Endothelial cell of umbilical vein (primary cell): ENCODE measurements at regions not wholly inside any gene's neighbourhood (a gene's known extent, or its start where the extent isn't known, plus 50 kb on each side); places are given as distances from the start of the nearest gene placed in this dataset.

Experiments
- BruUV-seq: library from RNA; stranded (reverse); fragments of 400-500 nt; replicated peaks from 2 replicates; lab custom pipeline; 2021; lab: Mats Ljungman, UMichigan
- CTCF ChIA-PET: fragments of 300-600, 350-600 bp; sonication (Branson Sonifier 250); formaldehyde crosslinking; loops from one replicate; lab custom pipeline; 2021; ENCODE audit warnings: antibody characterized with exemption, inconsistent platforms; lab: Charles Lee
- POLR2A ChIA-PET: fragments of 300-600, 350-600 bp; sonication (Branson Sonifier 250); formaldehyde crosslinking; loops from one replicate; lab custom pipeline; 2021; ENCODE audit warnings: antibody characterized with exemption, inconsistent platforms; lab: Charles Lee
- DNase-seq: peaks from one replicate; pipeline ENCODE4 v3.0.0-alpha.2; 2011; ENCODE audit warnings: low read depth, low spot score
- FAIRE-seq: peaks from 2 replicates; lab custom pipeline; 2011; peaks lifted over from hg19 to GRCh38; lab: Jason Lieb, UNC
- H2AFZ ChIP-seq: 2 replicates; pipeline ENCODE4 v1.6.0; 2012; ENCODE audit warnings: low read depth, low read length, control low read depth, inconsistent platforms
- H3K27ac ChIP-seq: 2 replicates; pipeline ENCODE4 v1.5.1; 2011; ENCODE audit warnings: low read depth, mild to moderate bottlenecking, control low read depth, low read length, moderate library complexity; ENCODE audit not compliant: insufficient read depth
- H3K27me3 ChIP-seq, 2 experiments: 2 replicates each; pipeline versions ENCODE4 v1.6.0 to v1.6.1; 2011; ENCODE audit warnings: low read length in 2 of 2, mixed read lengths in 1 of 2; ENCODE audit not compliant: control insufficient read depth in 2 of 2, insufficient read depth in 2 of 2
- H3K36me3 ChIP-seq, 2 experiments: 2 replicates in 1 of 2; 3 replicates in 1 of 2; pipeline ENCODE4 v1.5.1; 2011; ENCODE audit warnings: low read length in 2 of 2, mild to moderate bottlenecking in 1 of 2, moderate library complexity in 1 of 2; ENCODE audit not compliant: control insufficient read depth in 2 of 2, insufficient read depth in 2 of 2; ENCODE audit errors: extremely low read depth in 1 of 2
- H3K4me1 ChIP-seq: 3 replicates; pipeline ENCODE4 v1.5.1; 2011; ENCODE audit warnings: mild to moderate bottlenecking, low read length; ENCODE audit not compliant: control insufficient read depth, insufficient read depth; ENCODE audit errors: extremely low read depth
- H3K4me2 ChIP-seq: 2 replicates; pipeline ENCODE4 v1.6.1; 2011; ENCODE audit warnings: low read length, control low read depth, mixed read lengths; ENCODE audit not compliant: insufficient read depth
- H3K4me3 ChIP-seq, 3 experiments: fragments of 200-600 bp in 1 of 3; sonication (generic), shearing (Covaris generic) in 1 of 3; replicated peaks in 1 of 3; 2 replicates each; pipeline ENCODE4 v1.5.1; 2011 to 2016; ENCODE audit warnings: control low read depth in 3 of 3, low read length in 3 of 3, mild to moderate bottlenecking in 2 of 3, inconsistent platforms in 1 of 3, low read depth in 1 of 3, moderate library complexity in 1 of 3; ENCODE audit not compliant: insufficient read depth in 1 of 3
- H3K79me2 ChIP-seq: 2 replicates; pipeline ENCODE4 v1.6.0; 2012; ENCODE audit warnings: low read length, inconsistent platforms; ENCODE audit not compliant: control insufficient read depth, insufficient read depth
- H3K9ac ChIP-seq: replicated peaks from 2 replicates; pipeline ENCODE3; 2011; ENCODE audit warnings: low read length, control low read depth; ENCODE audit not compliant: insufficient read depth; ENCODE audit errors: extremely low read depth
- H3K9me1 ChIP-seq: replicated peaks from 3 replicates; pipeline ENCODE4 v1.6.0; 2011; ENCODE audit warnings: mild to moderate bottlenecking, low read length; ENCODE audit not compliant: control insufficient read depth, insufficient read depth; ENCODE audit errors: extremely low read depth
- H3K9me3 ChIP-seq: replicated peaks from 2 replicates; pipeline ENCODE4 v1.5.1; 2012; ENCODE audit warnings: low read length, inconsistent platforms; ENCODE audit not compliant: control insufficient read depth, insufficient read depth
- H4K20me1 ChIP-seq: replicated peaks from 2 replicates; pipeline ENCODE3; 2011; ENCODE audit warnings: mild to moderate bottlenecking, low read length; ENCODE audit not compliant: control insufficient read depth, insufficient read depth; ENCODE audit errors: extremely low read depth
- CTCF ChIP-seq, 2 donors: IDR thresholded peaks; 1 replicate in 1 of 2; 2 replicates in 1 of 2; pipeline ENCODE4 v1.5.1; 2011; ENCODE audit warnings: low read length in 2 of 2, mild to moderate bottlenecking in 2 of 2, moderate library complexity in 2 of 2, control low read depth in 1 of 2, inconsistent platforms in 1 of 2, low read depth in 1 of 2; ENCODE audit not compliant: insufficient read depth in 1 of 2; ENCODE audit errors: extremely low read depth in 1 of 2
- EZH2 ChIP-seq: IDR thresholded peaks from 2 replicates; pipeline ENCODE4 v1.6.1; 2012; ENCODE audit warnings: borderline replicate concordance, low read depth, mild to moderate bottlenecking, moderate library complexity, low read length, inconsistent platforms; ENCODE audit not compliant: severe bottlenecking
- FOS ChIP-seq: IDR thresholded peaks from 2 replicates; pipeline ENCODE4 v1.6.1; 2011; ENCODE audit warnings: mild to moderate bottlenecking, low read length, moderate library complexity, borderline replicate concordance; ENCODE audit not compliant: insufficient read depth
- GATA2 ChIP-seq: IDR thresholded peaks from 2 replicates; pipeline ENCODE4 v1.7.0; 2011; ENCODE audit warnings: low read depth, mild to moderate bottlenecking, moderate library complexity, mixed read lengths, low read length; ENCODE audit not compliant: insufficient read length, insufficient read depth
- JUN ChIP-seq: IDR thresholded peaks from 2 replicates; pipeline ENCODE4 v1.6.1; 2011; ENCODE audit warnings: borderline replicate concordance, low read depth; ENCODE audit not compliant: insufficient read length, insufficient read depth
- MAX ChIP-seq: IDR thresholded peaks from 2 replicates; pipeline ENCODE4 v1.6.1; 2011; ENCODE audit not compliant: insufficient read depth, insufficient read length
- MYC ChIP-seq: IDR thresholded peaks from one replicate; pipeline ENCODE4 v1.6.1; 2011; ENCODE audit warnings: mild to moderate bottlenecking, low read depth, low read length
- POLR2A ChIP-seq: IDR thresholded peaks from 2 replicates; pipeline ENCODE4 v1.6.1; 2012; ENCODE audit warnings: low read depth, mild to moderate bottlenecking, control low read depth, low read length
- POLR2AphosphoS5 ChIP-seq: IDR thresholded peaks from 2 replicates; pipeline ENCODE4 v1.6.1; 2012; ENCODE audit warnings: low read depth, mild to moderate bottlenecking, control low read depth, low read length, moderate library complexity; ENCODE audit not compliant: insufficient read depth
- dilution Hi-C: fragments of 300-500 bp; cut with MboI; formaldehyde crosslinking; loops from one replicate; pipeline ENCODE4 v1.15.0; 2019; ENCODE audit warnings: low sequenced_read_pairs; ENCODE audit not compliant: extremely low pct_ligation_motif_present
- intact Hi-C: fragments of 100-400 bp; cut with micrococcal nuclease; formaldehyde crosslinking; loops from one replicate; pipeline ENCODE4 v1.10.0; 2022

- H3K27me3 ChIP-seq, result no peaks in the 10 kb centered on the region
- H3K27ac ChIP-seq, result no peak overlapping the region
- intact Hi-C loops (loop anchor here (5.0 kb wide), 2 partner anchors 108 to 603 kb away; partner anchors contain the start of genes JAK2 and SLC1A1), dilution Hi-C loops (no loop called here)
- BruUV-seq, result no TSS peak
- no peaks in the 10 kb centered on the region for H3K9me3 ChIP-seq
- H3K79me2 ChIP-seq, result no peaks in the 10 kb centered on the region
- FAIRE-seq, result no peak
- ChIA-PET CTCF (interaction anchor here (1.7 to 7.2 kb wide), 5 partner anchors 164 to 365 kb away, joined by 7 to 114 read pairs (median 16); no protein-coding TSS in a partner anchor), POLR2A (no interaction called here)
- no peaks in the 10 kb centered on the region for H4K20me1 ChIP-seq
- H3K9ac ChIP-seq, result no peak overlapping the region
- no peaks in the 10 kb centered on the region for H3K36me3 ChIP-seq
- no peaks in the 10 kb centered on the region for H3K9me1 ChIP-seq
- DNase-seq, result no peak
- no peak overlapping the region for H2AFZ ChIP-seq
- H3K4me1 ChIP-seq, result no peaks in the 10 kb centered on the region
- no peak overlapping the region for H3K4me2 ChIP-seq
- TF ChIP-seq JUN (no peak), CTCF (IDR thresholded peaks at IDR 0.05; ENCODE audit: extremely low read depth in 1 of 2, insufficient read depth in 1 of 2, low read depth in 1 of 2, low read length in 2 of 2) (no peak), EZH2 (no peak), GATA2 (no peak), MYC (no peak), MAX (no peak), FOS (no peak), POLR2A (no peak), POLR2AphosphoS5 (no peak)
- no peak overlapping the region for H3K4me3 ChIP-seq
Observed at GRCh38 chr9:4384750-4385149, 84.9 kb upstream of the GLIS3 start.
